Activated B cell treated with CpG ODN at 0.5 μM for 24 hours (primary cell): ENCODE measurements at regions not wholly inside any gene's neighbourhood (a gene's known extent, or its start where the extent isn't known, plus 50 kb on each side); places are given as distances from the start of the nearest gene placed in this dataset.

Experiments
- ATAC-seq: fragments of 200-7000 bp; cut with Tn5 transposase; one replicate; pipeline ENCODE4 v1.10.0; 2021; ENCODE audit warnings: low read depth, mild to moderate bottlenecking, moderate library complexity
- CTCF ChIA-PET: fragments of 350-600 bp; sonication (Branson Sonifier 250); formaldehyde crosslinking; loops from one replicate; lab custom pipeline; 2021; ENCODE audit warnings: antibody characterized with exemption; lab: Charles Lee
- POLR2A ChIA-PET: fragments of 350-600 bp; sonication (Branson Sonifier 250); formaldehyde crosslinking; loops from one replicate; lab custom pipeline; 2021; ENCODE audit warnings: antibody characterized with exemption; lab: Charles Lee
- DNase-seq: peaks from one replicate; pipeline ENCODE4 v3.0.0; 2022
- H3K27ac Mint-ChIP-seq: one replicate; pipeline ENCODE4 v1.8.0; 2020; ENCODE audit warnings: mixed read lengths
- H3K27me3 Mint-ChIP-seq: one replicate; pipeline ENCODE4 v1.8.0; 2021; ENCODE audit warnings: mixed read lengths
- H3K36me3 Mint-ChIP-seq: one replicate; pipeline ENCODE4 v1.8.0; 2021; ENCODE audit warnings: low read depth, mixed read lengths
- H3K4me1 Mint-ChIP-seq: one replicate; pipeline ENCODE4 v1.8.0; 2021; ENCODE audit warnings: mixed read lengths
- H3K4me3 Mint-ChIP-seq: one replicate; pipeline ENCODE4 v1.8.0; 2020; ENCODE audit warnings: mild to moderate bottlenecking, mixed read lengths
- H3K9me3 Mint-ChIP-seq: one replicate; pipeline ENCODE4 v1.8.0; 2020; ENCODE audit warnings: mixed read lengths
- CTCF ChIP-seq: fragments of 200-600 bp; IDR thresholded peaks from one replicate; pipeline ENCODE4 v1.8.0; 2022; ENCODE audit warnings: antibody characterized with exemption, mild to moderate bottlenecking
- intact Hi-C: fragments of 100-400 bp; cut with micrococcal nuclease; formaldehyde crosslinking; loops from one replicate; pipeline ENCODE4 v1.15.1; 2024

- no peaks in the 10 kb centered on the region for H3K36me3 Mint-ChIP-seq
- ATAC-seq (no peak), DNase-seq (no peak)
- H3K9me3 Mint-ChIP-seq, result no peaks in the 10 kb centered on the region
- TF ChIP-seq CTCF, result no peak
- H3K4me3 Mint-ChIP-seq, result no peak overlapping the region
- POLR2A ChIA-PET, result interaction anchor here (1.0 to 5.6 kb wide), 5 partner anchors 14 to 130 kb away, joined by 3 to 48 read pairs (median 5); no protein-coding TSS in a partner anchor
- H3K4me1 Mint-ChIP-seq, result peaks cover 19% of the 10 kb centered on the region
- H3K27ac Mint-ChIP-seq, result no peak overlapping the region
- intact Hi-C loops, result loop anchor here (1.0 to 10.0 kb wide), 9 partner anchors 8 to 1052 kb away; no protein-coding TSS in a partner anchor
- CTCF ChIA-PET, result interaction anchor here (0.6 to 24.9 kb wide), 22 partner anchors 8 to 199 kb away, joined by 3 to 767 read pairs (median 4); no protein-coding TSS in a partner anchor
- H3K27me3 Mint-ChIP-seq, result no peaks in the 10 kb centered on the region
These were observed 186.1 kb downstream of the TMA16 start for GRCh38 chr4:163680386-163681098.

GRCh38 chr4:163681208-163681821 is 186.8 kb downstream of the TMA16 start:
- CTCF ChIA-PET, result interaction anchor here (0.6 to 24.9 kb wide), 17 partner anchors 9 to 197 kb away, joined by 3 to 767 read pairs (median 6); no protein-coding TSS in a partner anchor

GRCh38 chr4:163688856-163689255 is 194.4 kb downstream of the TMA16 start:
- H3K27me3 Mint-ChIP-seq, result peaks cover 3% of the 10 kb centered on the region
- H3K4me1 Mint-ChIP-seq, result no peaks in the 10 kb centered on the region
- no peak overlapping the region for H3K27ac Mint-ChIP-seq
- ChIA-PET POLR2A (no interaction called here), CTCF (no interaction called here)
- H3K9me3 Mint-ChIP-seq, result no peaks in the 10 kb centered on the region
- DNase-seq (no peak), ATAC-seq (no peak)
- no peak overlapping the region for H3K4me3 Mint-ChIP-seq
- intact Hi-C loops, result loop anchor here (10.0 kb wide), 1 partner anchor 326 kb away; no protein-coding TSS in a partner anchor
- H3K36me3 Mint-ChIP-seq, result no peaks in the 10 kb centered on the region
- TF ChIP-seq CTCF, result no peak

More at GRCh38 chr4:163681208-163681821, 186.8 kb downstream of the TMA16 start:
- Mint-ChIP-seq H3K9me3 (no peaks in the 10 kb centered on the region), H3K4me3 (no peak overlapping the region), H3K27me3 (peaks cover 3% of the 10 kb centered on the region), H3K27ac (peak overlapping the region; percentile 25), H3K36me3 (no peaks in the 10 kb centered on the region), H3K4me1 (peaks cover 19% of the 10 kb centered on the region)
- intact Hi-C loops, result loop anchor here (1.0 to 10.0 kb wide), 8 partner anchors 16 to 1051 kb away; no protein-coding TSS in a partner anchor
- peak; percentile 81 for ATAC-seq
- TF ChIP-seq CTCF, result no peak
- no peak for DNase-seq
- POLR2A ChIA-PET, result interaction anchor here (1.0 to 5.6 kb wide), 5 partner anchors 15 to 131 kb away, joined by 3 to 48 read pairs (median 5); no protein-coding TSS in a partner anchor

GRCh38 chr4:163693211-163693610 is 198.7 kb downstream of the TMA16 start:
- Mint-ChIP-seq H3K4me1 (no peaks in the 10 kb centered on the region), H3K9me3 (peaks cover 4% of the 10 kb centered on the region), H3K27me3 (peaks cover 3% of the 10 kb centered on the region), H3K36me3 (no peaks in the 10 kb centered on the region), H3K27ac (no peak overlapping the region), H3K4me3 (no peak overlapping the region)
- DNase-seq (no peak), ATAC-seq (no peak)
- ChIA-PET POLR2A (no interaction called here), CTCF (interaction anchor here (2.3 kb wide), 1 partner anchor 137 kb away, joined by 6 read pairs; no protein-coding TSS in a partner anchor)
- intact Hi-C loops, result loop anchor here (2.0 to 10.0 kb wide), 2 partner anchors 56 to 1198 kb away; no protein-coding TSS in a partner anchor
- TF ChIP-seq CTCF, result no peak

- Mint-ChIP-seq H3K9me3 (peaks cover 4% of the 10 kb centered on the region), H3K36me3 (no peaks in the 10 kb centered on the region), H3K4me1 (no peaks in the 10 kb centered on the region), H3K4me3 (no peak overlapping the region), H3K27me3 (peaks cover 3% of the 10 kb centered on the region), H3K27ac (no peak overlapping the region)
- POLR2A ChIA-PET, result no interaction called here
- ATAC-seq (no peak), DNase-seq (no peak)
- intact Hi-C loops, result loop anchor here (2.0 to 10.0 kb wide), 2 partner anchors 55 to 1199 kb away; no protein-coding TSS in a partner anchor
- no peak for TF ChIP-seq CTCF
- CTCF ChIA-PET, result no interaction called here
These were observed 199.3 kb downstream of the TMA16 start for GRCh38 chr4:163693776-163694175.
